GM19452 (cell line): ENCODE measurements at regions not wholly inside any gene's neighbourhood (a gene's known extent, or its start where the extent isn't known, plus 50 kb on each side); places are given as distances from the start of the nearest gene placed in this dataset.
"Not testable (repeated sequence)": the region's sequence is repeated elsewhere in the genome, so short reads cannot be mapped to it uniquely, and the experiment has no call there.

Experiments
- ATAC-seq: cut with Tn5 transposase; IDR thresholded peaks from one replicate; pipeline ENCODE4 v1.9.1; 2021; ENCODE audit not compliant: unreplicated experiment

DNA sequence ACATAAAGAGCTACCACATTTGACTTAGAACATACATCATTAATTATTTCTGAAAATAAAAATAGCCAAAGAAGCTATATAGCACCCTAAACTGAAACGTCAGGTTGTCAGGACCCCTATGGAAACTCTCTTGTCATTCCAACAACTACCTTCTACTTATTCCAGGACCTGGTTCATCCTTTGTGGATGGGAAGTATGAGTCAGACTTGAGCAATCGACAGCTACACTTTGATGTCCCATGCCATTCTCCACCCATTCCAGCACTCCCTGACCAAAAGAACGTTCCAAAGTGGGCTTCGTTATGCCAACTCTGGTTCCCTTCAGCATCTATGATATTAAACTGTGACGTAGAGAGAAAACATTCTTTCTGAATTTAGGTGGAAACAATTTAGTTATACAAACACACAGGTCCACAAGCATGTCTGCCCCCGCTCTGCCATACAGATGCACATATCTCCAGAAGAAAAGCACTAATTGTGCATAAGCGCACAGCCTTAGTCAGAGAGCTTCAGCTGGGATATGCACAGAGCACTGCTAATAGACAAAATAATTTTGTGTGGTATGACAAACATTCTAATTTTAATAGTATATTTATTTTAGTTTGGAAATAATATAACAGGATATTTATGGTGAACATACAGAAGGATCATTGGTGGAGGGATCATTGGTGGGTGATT lies 723.1 kb upstream of the B3GALT2 start:
- no peak for ATAC-seq

DNA sequence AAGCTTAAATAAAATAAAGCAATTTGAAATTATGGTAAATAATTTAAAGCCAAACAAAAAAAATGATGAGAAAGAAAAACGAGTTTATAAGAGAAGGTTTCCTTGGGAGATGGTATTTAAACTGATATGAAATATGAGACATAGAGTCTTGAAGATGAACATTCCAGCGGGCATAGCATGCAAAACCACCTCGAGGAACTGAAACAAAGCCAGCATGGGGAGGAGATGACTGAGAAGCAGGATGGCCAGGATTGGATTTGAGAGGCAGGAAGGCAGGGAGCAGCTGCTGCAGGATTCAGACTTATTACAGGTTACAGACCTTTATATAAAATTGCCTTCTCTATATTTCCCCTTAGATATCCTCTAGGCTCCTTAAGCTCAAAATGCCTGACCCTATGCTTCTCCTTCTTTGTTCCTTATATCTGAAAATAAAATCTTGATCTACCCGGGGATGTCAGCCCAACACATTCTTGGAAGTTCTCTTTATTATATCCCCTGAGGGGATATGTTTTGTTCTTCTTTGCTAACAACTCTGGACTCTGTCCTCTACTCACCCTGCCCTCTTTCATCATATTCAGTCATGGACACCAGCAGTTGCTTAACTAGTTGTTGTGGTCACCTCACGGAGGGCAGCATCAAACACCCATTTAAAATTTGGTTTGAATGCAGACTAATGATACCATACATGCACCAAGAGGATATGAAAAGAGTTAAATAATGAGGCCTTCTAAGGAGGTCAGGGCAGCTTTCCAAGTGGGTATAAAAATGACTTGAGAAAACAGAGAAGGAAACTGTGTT lies 719.1 kb upstream of the B3GALT2 start:
- ATAC-seq, result no peak

DNA sequence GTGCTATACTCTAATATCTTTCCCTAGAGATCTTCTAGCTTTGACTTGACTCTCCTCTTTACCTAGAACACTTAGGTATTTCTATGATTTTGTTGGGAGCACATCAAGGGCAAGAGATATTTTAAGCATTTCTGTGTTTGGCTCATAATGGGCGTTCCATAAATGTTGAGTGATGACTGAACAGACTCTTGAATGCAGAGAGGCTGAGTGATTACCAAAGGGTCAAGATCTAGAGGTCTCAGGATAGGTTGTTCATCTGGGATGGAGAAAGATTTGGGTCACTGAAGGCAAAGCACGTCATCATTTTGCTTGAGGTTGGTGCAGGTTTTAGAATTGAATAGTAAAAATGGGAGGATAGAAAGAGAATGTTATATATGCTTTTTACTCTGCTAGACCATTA lies 705.4 kb upstream of the B3GALT2 start:
- ATAC-seq, result no peak

DNA sequence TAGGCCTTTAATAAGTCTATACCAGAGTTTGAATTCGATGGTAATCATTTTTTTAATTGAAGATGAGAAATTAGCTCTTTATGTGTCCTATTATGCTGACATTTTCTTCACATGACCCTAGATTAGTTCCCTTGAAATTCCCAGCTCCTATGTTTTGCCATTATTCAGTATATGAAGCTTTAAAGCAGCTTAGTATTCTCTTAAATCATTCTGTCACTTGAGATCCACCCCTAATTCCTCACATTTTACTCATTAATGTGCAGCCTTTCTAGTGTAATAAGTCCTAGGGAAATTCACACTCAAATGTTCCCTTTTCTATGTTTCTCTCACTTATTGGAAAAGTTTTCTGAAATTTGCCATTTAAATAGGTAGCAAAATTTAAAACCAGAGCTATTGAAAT lies 704.5 kb upstream of the B3GALT2 start:
- ATAC-seq, result no peak

DNA sequence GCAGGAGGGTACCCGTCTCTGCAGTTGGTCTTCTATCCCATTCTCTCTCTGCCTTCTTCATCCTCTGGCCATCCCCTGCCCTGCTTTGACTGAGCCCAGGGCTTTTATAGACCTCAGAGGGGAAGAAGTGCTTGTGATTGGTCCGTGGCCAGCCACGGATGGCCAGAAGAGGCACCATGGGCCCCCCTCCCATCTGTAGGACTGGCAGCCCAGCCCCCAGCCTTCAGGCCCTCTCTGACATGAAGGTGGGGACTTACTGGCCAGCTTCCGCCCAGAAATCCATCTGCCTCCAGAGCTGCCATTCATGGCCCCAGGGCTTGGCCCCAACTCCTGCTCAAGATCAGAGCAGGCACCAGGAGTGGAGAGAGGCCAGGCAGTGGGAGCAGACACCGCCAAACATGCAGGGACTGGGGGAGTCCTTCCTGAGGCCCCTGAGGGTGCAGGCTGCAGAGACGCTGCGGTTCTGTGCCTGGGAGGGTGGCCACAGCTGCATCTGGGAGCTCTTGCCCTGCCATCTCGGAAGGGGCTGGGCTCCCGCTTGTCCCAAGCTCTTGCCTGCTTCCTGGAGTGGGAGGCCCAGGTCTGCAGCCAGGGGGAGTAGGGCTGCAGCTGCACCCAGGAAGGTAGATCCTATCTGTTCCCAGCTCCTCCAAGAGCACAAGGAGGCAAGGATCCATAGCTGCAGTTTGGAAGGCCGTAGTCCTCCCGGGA lies 698.6 kb upstream of the B3GALT2 start:
- ATAC-seq, result no peak

DNA sequence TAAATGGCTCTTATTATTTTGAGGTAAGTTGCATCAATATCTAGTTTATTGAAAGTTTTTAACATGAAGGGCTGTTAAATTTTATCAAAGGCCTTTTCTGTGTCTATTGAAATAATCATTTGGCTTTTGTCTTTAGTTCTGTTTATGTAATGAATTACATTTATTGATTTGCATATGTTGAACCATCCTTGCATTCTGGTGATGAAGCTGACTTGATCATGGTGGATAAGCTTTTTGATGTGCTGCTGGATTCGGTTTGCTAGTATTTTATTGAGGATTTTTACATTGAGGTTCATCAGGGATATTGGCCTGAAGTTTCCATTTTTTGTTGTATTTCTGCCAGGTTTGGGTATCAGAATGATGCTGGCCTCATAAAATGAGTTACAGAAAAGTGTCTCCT lies 691.5 kb upstream of the B3GALT2 start:
- not testable (repeated sequence) for ATAC-seq

DNA sequence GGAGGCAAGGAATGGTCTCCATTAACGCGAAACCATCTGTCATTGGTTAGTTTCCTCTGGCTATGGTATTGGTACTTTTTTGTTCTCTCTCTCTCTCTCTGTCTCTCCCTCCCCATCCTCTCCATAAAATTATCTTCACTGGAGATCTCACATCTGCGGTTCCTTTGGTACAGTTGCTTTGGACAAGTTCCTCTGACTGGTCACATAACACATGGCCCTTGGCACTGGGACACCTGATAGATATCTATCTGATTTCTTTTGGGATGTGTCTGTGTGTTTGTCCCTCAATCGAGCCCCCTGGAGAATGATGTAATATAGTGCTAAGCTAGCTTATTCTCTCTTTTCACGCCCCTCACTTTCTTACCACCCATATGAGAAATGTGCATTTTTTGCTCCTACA lies 682.0 kb upstream of the B3GALT2 start:
- no peak for ATAC-seq

DNA sequence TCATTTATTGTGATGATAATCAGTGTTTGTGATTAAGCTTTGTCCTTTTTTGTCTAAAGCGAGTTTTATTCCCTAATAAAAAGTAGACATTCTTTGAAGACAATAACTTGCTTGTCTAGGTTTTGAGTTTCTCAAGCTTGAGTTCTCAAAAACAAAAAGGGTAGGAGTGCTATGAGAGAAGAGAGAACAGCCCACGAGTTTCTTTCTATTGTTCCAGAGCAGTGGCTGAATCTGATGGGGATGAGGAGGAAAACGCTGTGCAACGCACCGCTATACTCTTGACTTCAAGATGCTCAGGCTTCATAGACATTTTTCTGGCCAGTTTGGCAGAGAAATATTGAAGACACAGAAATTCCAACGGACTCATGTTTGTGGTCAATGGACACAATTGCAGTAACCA lies 669.8 kb upstream of the B3GALT2 start:
- ATAC-seq, result no peak

DNA sequence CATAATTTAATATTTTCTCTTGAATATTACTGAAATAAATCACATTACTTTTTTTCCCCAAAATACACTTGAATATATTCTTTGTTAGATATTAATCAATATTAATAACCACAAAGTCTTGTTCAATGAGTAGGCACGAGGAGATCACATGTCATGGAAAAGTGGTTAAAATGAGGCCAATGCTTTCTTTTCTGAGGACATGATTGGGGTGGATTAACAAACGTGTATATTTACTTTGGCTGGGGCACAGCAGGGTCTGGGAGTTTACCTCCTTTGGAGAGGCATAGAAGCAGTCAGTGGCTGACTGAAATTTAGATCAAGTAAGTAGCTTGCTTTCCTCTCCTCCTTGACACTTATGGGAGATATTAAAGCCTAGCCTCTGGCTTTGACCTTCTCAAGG lies 664.3 kb upstream of the B3GALT2 start:
- ATAC-seq, result no peak

DNA sequence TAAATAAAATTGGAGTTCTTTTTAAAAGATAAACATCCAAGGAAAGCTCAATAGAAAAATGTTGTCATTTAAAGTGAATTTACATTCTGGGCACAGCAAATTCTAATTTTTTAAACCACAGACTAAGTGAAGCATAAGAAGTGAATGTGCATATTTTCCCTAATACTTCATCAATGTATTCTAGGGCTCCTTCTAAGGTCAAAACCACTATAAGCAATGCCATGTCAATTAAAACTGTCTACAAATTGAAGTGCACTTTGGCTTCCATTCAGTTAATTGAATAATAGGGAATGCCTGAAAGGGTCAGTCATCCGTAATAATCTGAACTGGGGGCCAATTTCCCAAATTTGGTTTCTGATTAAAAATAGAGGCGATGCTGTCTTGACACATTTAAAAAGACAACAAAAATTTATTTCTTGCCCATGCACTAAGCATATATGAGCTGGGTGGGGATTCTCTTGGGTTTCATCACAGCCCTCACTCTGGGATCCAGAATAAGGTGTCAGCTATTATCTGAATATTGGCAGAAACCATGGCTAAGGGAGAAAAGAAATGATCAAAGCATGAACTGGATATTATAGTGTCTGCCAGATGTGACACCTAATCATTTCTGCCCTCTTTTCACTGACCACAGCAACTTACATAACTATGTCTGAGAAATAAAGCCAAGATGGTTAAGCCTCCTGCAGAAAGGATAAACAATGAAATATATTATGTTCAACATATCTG lies 660.6 kb upstream of the B3GALT2 start:
- ATAC-seq, result no peak

DNA sequence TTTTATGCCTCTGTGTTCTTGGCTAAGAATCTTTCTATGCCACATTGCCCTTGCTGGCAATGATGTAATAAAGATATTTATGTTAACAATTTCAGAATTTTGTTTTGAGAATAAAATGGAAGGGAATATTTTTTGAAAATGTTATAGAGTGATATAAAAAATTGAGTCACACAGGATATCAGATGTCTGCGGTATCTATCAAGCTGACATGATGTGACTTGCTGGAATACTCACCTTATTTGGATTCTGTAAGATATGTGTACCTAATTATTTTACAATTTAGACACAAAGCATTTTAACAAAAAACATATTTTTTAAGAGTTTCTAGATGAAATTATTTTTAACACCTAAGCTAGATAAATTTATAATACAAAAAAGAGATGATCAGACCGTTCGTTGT lies 660.0 kb upstream of the B3GALT2 start:
- ATAC-seq, result no peak

DNA sequence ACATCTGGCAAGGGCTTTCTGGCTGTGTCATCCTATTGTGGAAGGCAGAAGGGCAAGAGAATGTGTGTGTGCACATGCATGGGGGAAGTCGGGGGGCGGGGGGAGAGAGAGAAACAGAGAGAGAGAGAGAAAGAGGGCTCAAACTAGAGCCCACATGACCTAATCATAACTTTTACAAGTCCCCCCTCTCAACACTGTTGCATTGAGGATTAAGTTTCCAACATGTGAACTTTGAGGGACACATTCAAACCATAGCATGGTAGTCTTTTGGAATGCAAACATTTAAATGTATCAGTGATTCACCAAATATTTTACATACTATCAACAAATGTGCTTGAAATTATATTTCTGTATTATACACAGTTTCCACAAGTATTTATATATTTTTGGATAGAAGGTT lies 655.4 kb upstream of the B3GALT2 start:
- no peak for ATAC-seq

DNA sequence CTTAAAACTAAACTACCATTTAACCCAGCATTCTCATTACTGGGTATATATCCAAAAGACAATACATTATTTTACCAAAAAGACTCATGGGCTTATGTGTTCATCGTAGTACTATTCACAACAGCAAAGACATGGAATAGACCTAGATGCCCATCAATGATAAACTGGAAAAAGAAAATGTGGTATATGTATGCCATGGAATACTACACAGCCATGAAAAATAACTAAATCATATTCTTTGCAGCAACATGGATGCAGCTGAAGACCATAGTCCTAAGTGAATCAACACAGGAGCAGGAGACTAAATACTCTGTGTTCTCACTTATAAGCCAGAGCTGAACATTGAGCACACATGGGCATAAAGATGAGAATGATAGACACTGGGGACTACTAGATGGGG lies 645.1 kb upstream of the B3GALT2 start:
- no peak for ATAC-seq

DNA sequence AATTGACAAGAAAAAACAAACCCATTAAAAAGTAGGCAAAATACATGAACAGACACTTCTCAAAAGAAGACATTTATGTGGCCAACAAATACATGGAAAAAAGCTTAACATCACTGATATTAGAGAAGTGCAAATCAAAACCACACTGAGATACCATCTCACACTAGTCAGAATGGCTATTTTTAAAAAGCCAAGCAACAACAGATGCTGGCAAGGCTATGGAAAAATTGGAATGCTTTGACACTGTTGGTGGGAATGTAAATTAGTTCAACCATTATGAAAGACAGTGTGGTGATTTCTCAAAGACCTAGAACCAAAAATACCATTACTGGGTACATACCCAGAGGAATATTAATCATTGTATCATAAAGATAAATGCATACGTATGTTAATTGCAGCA lies 641.1 kb upstream of the B3GALT2 start:
- ATAC-seq, result no peak

DNA sequence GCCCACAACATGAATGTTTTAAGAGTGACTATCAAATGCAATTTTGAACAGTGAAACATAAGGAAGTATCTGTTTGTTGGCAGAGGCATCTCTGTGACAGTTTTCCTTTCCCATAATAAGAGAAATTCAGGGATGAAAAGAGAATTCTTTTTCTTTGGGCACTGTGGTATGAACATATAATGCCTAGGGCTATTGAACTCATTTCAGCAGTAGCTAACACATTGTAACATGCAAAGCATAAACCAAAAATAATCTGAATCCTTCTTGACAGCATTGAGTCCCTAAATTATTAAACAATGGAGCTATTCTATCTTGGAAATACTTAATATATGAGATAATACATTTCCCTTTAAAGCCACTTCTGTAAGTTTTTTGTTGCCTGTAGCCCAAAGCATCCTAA lies 633.0 kb upstream of the B3GALT2 start:
- no peak for ATAC-seq

DNA sequence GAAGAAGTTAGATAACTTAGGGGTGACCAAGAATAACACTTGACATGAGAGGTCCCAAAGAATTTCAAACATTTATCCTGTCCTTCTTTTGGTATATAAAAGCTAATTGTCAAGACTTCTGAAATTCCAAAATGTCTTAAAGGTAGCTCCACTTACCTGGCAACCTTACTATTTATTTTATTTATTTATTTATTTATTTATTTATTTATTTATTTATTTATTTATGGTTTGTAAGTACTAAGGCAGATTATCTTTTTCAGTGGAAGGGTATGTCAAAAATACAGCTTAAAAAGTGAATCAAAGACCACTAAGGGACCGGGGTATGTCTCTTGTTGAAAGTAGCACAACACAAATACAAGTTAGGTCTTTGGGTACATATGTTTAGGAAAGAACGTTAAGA lies 620.8 kb upstream of the B3GALT2 start:
- ATAC-seq, result no peak

DNA sequence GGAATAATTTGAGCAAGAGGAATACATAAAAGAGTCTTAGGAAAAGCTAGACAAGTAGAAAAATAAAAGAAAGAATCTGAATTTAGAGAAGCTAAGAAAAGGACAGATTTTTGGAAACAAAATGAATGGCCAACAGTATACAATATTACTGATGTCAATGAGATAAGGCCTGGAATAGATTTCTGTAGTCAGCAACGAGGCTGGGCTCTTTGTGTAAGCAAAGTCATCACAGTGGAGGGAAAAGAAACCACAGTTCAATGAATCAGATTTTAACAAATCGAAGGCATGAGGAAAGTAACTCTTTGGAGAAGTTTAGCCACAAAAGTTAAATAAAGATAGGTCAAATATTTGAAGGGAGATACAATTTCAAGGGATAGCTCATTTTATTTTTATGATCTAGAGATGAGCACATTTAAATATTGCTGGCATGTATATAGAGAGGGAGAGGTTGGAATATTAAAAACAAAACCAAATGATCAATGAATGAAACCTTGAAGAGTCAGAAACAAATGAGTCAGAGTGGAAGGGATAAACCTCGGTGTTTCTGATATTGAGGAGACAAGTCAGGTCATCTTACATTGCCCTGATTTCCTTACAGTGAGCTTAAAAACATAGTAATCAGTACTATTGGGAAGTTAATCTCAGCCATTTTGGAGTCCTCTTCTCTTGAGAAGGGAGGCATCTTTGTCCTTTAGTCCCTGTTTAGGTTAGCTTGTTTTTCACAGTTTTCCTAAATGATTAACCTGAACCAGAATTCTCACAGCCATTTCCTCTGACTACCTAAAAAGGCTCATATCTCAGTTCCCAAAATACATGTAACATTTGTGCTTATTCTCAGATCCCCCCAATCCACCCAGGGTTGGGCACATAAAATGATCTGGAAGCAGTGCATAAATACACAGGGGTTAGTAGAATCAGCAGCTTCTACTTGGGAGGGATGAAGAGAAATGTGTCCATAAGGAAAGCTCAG lies 620.0 kb upstream of the B3GALT2 start:
- ATAC-seq, result peak; percentile 55

DNA sequence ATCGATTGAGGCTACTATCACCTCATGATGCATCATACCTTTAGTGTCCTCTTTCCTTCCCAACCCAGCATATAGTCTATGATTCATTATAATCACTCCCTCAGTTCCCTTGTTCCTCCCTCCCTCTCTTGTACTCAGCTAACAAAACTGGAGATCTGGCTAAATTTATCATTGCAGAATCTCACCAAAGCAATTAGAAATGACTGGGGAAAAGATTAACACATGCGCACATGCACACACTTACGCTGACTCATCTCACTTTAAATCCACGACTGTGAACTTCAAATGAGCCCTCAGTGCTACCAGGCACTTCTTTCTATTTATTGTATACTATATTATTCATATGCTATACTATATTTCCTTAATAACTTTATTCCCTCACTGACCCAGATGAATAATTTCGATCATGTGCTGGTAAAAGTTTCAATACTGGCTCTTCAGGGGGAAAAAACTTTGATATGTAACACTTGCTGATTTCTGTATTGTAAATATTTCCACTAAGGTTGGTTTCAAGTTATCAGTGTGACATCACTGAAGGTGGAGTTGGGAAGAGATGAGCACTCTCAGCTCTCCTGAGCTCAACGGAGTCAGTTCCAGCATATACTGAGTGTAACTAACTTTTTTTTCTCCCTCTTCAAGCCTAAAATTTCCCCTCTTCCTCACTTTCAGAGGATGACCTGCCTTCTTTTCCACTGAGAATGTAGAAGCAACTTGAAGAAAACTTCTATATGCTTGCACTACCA lies 613.7 kb upstream of the B3GALT2 start:
- no peak for ATAC-seq

DNA sequence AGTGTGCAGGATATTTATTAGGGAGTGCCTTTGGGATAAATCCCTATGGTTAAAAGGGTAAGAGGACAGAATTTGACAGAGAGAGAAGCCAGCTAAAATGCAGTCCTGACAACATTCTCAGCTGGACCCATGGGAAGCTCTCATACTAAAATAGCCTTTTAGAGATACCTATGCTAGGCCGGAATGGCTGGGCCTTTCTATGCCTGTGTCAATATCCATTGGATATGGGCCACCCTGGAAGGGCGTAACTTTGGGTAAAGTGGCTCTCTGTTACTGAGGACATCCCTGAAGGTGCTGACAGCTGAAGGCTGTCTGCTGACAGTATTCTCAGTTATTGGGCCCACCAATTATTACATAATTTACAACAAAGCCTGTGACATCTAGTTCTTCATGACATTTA lies 613.0 kb upstream of the B3GALT2 start:
- ATAC-seq, result no peak

DNA sequence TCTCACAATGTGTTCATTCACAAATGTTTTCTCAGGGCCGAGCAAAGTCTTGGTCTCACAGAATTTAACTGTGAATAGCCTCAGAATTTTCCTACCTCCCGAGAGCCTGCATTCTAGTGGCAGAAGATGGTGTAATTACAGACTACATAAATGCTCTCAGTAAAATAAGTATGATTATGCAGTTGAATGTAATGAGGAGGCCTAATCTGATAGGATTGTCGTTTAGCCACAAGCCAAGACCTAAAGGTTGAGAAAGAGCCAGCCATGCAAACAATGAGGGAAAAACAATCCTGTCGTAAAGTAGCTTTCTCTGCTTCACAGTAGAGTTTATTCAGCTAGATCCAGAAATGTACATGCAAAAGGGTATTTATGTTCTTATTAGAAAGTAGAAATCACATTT lies 607.8 kb upstream of the B3GALT2 start:
- no peak for ATAC-seq
